H9 (cell line): ENCODE measurements at regions not wholly inside any gene's neighbourhood (a gene's known extent, or its start where the extent isn't known, plus 50 kb on each side); places are given as distances from the start of the nearest gene placed in this dataset.

Source experiments
- DNase-seq: peaks from one replicate; pipeline ENCODE4 v3.0.0-alpha.2; 2017
- H2AFZ ChIP-seq: one replicate; pipeline ENCODE4 v1.6.1; 2013; ENCODE audit warnings: mild to moderate bottlenecking, low read length, control low read depth, moderate library complexity
- H2AK5ac ChIP-seq: 2 replicates; pipeline ENCODE4 v1.6.1; 2013; ENCODE audit warnings: low read length, control low read depth, mixed read lengths; ENCODE audit not compliant: insufficient read length
- H2BK120ac ChIP-seq: one replicate; pipeline ENCODE4 v1.6.1; 2013; ENCODE audit warnings: low read depth, mild to moderate bottlenecking, low read length, control low read depth, inconsistent platforms; ENCODE audit not compliant: poor library complexity, severe bottlenecking
- H2BK12ac ChIP-seq: 2 replicates; pipeline ENCODE4 v1.6.1; 2013; ENCODE audit warnings: low read length, control low read depth, mixed read lengths, low read depth; ENCODE audit not compliant: insufficient read length
- H2BK15ac ChIP-seq: 2 replicates; pipeline ENCODE4 v1.6.1; 2013; ENCODE audit warnings: low read depth, low read length, control low read depth
- H2BK20ac ChIP-seq: one replicate; pipeline ENCODE4 v1.6.1; 2013; ENCODE audit warnings: low read depth, mild to moderate bottlenecking, low read length, control low read depth, inconsistent platforms; ENCODE audit not compliant: poor library complexity, severe bottlenecking
- H2BK5ac ChIP-seq: 2 replicates; pipeline ENCODE4 v1.6.1; 2013; ENCODE audit warnings: low read length, control low read depth, mixed read lengths; ENCODE audit not compliant: insufficient read length
- H3K14ac ChIP-seq: 2 replicates; pipeline ENCODE4 v1.6.1; 2013; ENCODE audit warnings: low read length, control low read depth; ENCODE audit not compliant: insufficient read depth
- H3K18ac ChIP-seq: 2 replicates; pipeline ENCODE4 v1.6.1; 2013; ENCODE audit warnings: low read depth, mild to moderate bottlenecking, mixed read lengths, low read length, control low read depth; ENCODE audit not compliant: insufficient read length
- H3K23ac ChIP-seq: 2 replicates; pipeline ENCODE4 v1.6.1; 2013; ENCODE audit warnings: low read length, control low read depth, mixed read lengths, low read depth; ENCODE audit not compliant: insufficient read length
- H3K23me2 ChIP-seq: 2 replicates; pipeline ENCODE4 v1.6.1; 2013; ENCODE audit warnings: low read depth, mild to moderate bottlenecking, mixed read lengths, low read length, control low read depth; ENCODE audit not compliant: insufficient read length, poor library complexity, severe bottlenecking
- H3K27ac ChIP-seq: 2 replicates; pipeline ENCODE4 v1.5.1; 2013; ENCODE audit warnings: low read length, control low read depth, mixed read lengths, low read depth; ENCODE audit not compliant: insufficient read length
- H3K27me3 ChIP-seq: 2 replicates; pipeline ENCODE4 v1.6.1; 2013; ENCODE audit warnings: low read length, control low read depth, inconsistent platforms; ENCODE audit not compliant: insufficient read depth
- H3K4ac ChIP-seq: 2 replicates; pipeline ENCODE4 v1.6.1; 2013; ENCODE audit warnings: low read depth, mild to moderate bottlenecking, control low read depth, inconsistent platforms, low read length, moderate library complexity
- H3K4me1 ChIP-seq: 2 replicates; pipeline ENCODE4 v1.6.1; 2013; ENCODE audit warnings: low read length, control low read depth, inconsistent platforms; ENCODE audit not compliant: insufficient read depth
- H3K4me2 ChIP-seq: 2 replicates; pipeline ENCODE4 v1.6.1; 2013; ENCODE audit warnings: low read length, control low read depth, mixed read lengths; ENCODE audit not compliant: insufficient read length, insufficient read depth
- H3K56ac ChIP-seq: 2 replicates; pipeline ENCODE4 v1.6.1; 2013; ENCODE audit warnings: low read depth, mild to moderate bottlenecking, mixed read lengths, low read length, control low read depth; ENCODE audit not compliant: insufficient read length
- H3K79me1 ChIP-seq: 2 replicates; pipeline ENCODE4 v1.6.1; 2013; ENCODE audit warnings: low read depth, mild to moderate bottlenecking, moderate library complexity, low read length, control low read depth, inconsistent platforms; ENCODE audit not compliant: insufficient read depth, poor library complexity, severe bottlenecking
- H3K79me2 ChIP-seq: 2 replicates; pipeline ENCODE4 v1.6.1; 2013; ENCODE audit warnings: low read length, control low read depth, inconsistent platforms; ENCODE audit not compliant: insufficient read depth
- H3K9ac ChIP-seq: 2 replicates; pipeline ENCODE4 v1.6.1; 2013; ENCODE audit warnings: low read length, control low read depth, mixed read lengths; ENCODE audit not compliant: insufficient read length; ENCODE audit errors: extremely low read depth
- H3K9me3 ChIP-seq: one replicate; pipeline ENCODE4 v1.6.1; 2013; ENCODE audit warnings: low read depth, low read length, inconsistent platforms; ENCODE audit not compliant: control insufficient read depth
- H3T11ph ChIP-seq: one replicate; pipeline ENCODE4 v1.6.1; 2013; ENCODE audit warnings: mild to moderate bottlenecking, low read length, control low read depth, inconsistent platforms
- H4K20me1 ChIP-seq: one replicate; pipeline ENCODE4 v1.6.1; 2013; ENCODE audit not compliant: control insufficient read depth, insufficient read length, insufficient read depth
- H4K5ac ChIP-seq: 2 replicates; pipeline ENCODE4 v1.6.1; 2013; ENCODE audit warnings: low read depth, mild to moderate bottlenecking, mixed read lengths, low read length, control low read depth; ENCODE audit not compliant: insufficient read length
- H4K8ac ChIP-seq: replicated peaks from 2 replicates; pipeline ENCODE4 v1.6.1; 2013; ENCODE audit warnings: low read length, control low read depth, mixed read lengths, low read depth; ENCODE audit not compliant: insufficient read length
- H4K91ac ChIP-seq: 2 replicates; pipeline ENCODE4 v1.6.1; 2013; ENCODE audit warnings: low read depth, mild to moderate bottlenecking, moderate library complexity, mixed read lengths, low read length, control low read depth; ENCODE audit not compliant: insufficient read length
- H3K27ac Mint-ChIP-seq, 3 experiments: 2 replicates in 2 of 3; 3 replicates in 1 of 3; pipeline ENCODE4 v1.8.0; 2020 to 2021; ENCODE audit warnings: mixed read lengths in 3 of 3, mild to moderate bottlenecking in 1 of 3, moderate library complexity in 1 of 3
- H3K27me3 Mint-ChIP-seq: 2 replicates; pipeline ENCODE4 v1.8.0; 2021; ENCODE audit warnings: low read depth, mild to moderate bottlenecking, moderate library complexity, mixed read lengths
- H3K36me3 Mint-ChIP-seq, 3 experiments: 2 replicates in 2 of 3; 3 replicates in 1 of 3; pipeline ENCODE4 v1.8.0; 2020 to 2021; ENCODE audit warnings: low read depth in 3 of 3, mixed read lengths in 3 of 3; ENCODE audit not compliant: insufficient read depth in 1 of 3
- H3K4me1 Mint-ChIP-seq, 2 experiments: 2 replicates each; pipeline ENCODE4 v1.8.0; 2020; ENCODE audit warnings: mixed read lengths in 2 of 2
- H3K4me3 Mint-ChIP-seq, 2 experiments: 2 replicates in 1 of 2; 3 replicates in 1 of 2; pipeline ENCODE4 v1.8.0; 2020 to 2021; ENCODE audit warnings: mild to moderate bottlenecking in 2 of 2, mixed read lengths in 2 of 2, moderate library complexity in 1 of 2
- H3K9me3 Mint-ChIP-seq, 2 experiments: 2 replicates in 1 of 2; 3 replicates in 1 of 2; pipeline ENCODE4 v1.8.0; 2020; ENCODE audit warnings: mild to moderate bottlenecking in 2 of 2, mixed read lengths in 2 of 2, moderate library complexity in 1 of 2
- WGBS: extraction: QIAGEN DNeasy Blood & Tissue Kit; methylation state at CpG from one replicate; pipeline ENCODE4 v1.1.7; 2013; ENCODE audit warnings: missing lambda C conversion rate, low lambda C conversion rate, mixed read lengths; ENCODE audit not compliant: insufficient read length; ENCODE audit errors: extremely low coverage; 5-methylcytosine and 5-hydroxymethylcytosine counted together
- TF ChIP-seq, protein P1 (sequence below): fragments of 200-600 bp; sonication (generic); conservative IDR thresholded peaks from 3 replicates; pipeline ENCODE4 v1.8.0; 2021; ENCODE audit warnings: antibody characterized with exemption, mild to moderate bottlenecking

DNA sequence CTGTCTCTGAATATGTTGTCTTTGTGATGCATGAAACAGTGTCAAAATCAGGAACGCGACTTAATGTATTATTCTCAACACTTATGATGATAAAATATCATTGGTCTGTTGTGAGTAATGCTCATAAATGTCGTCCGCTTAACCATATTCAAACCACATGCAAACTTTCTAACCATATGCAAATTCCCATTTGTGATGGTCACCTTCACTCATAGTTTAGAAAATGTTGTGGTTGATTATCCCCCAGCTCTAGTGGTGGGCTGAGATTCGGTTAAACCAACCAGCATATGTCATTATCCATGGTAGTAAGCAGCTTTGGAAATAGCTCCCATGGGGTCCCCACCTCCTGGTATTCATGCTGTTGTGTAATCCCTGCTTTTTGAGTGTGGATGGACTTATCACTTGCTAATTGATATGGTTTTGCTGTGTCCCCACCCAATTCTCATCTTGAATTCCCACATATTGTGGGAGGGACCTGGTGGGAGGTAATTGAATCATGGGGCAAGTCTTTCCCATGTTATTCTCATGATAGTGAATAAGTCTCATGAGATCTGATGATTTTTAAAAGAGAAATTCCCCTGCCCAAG is 360.0 kb upstream of the TSHZ2 start:
- H2BK5ac ChIP-seq = no peak overlapping the region
- peaks cover 4% of the 10 kb centered on the region for H3K4me1 ChIP-seq
- no peak overlapping the region for H2AFZ ChIP-seq
- Mint-ChIP-seq H3K27ac (no peak overlapping the region), H3K9me3 (peaks cover 0 to 7% of the 10 kb centered on the region in 2 experiments; a peak in 3 of 5 replicates), H3K27me3 (peaks cover 4% of the 10 kb centered on the region; the same call in 1 of the 2 replicates), H3K36me3 (no peaks in the 10 kb centered on the region), H3K4me1 (peaks cover 15% of the 10 kb centered on the region in 2 experiments), H3K4me3 (no peak overlapping the region)
- DNase-seq = no peak
- H2BK20ac ChIP-seq = no peak overlapping the region
- no peaks in the 10 kb centered on the region for H3K23me2 ChIP-seq
- H3K9ac ChIP-seq = no peak overlapping the region
- H3K27me3 ChIP-seq = no peaks in the 10 kb centered on the region
- no peak overlapping the region for H3K56ac ChIP-seq
- TF ChIP-seq, protein P1, sequence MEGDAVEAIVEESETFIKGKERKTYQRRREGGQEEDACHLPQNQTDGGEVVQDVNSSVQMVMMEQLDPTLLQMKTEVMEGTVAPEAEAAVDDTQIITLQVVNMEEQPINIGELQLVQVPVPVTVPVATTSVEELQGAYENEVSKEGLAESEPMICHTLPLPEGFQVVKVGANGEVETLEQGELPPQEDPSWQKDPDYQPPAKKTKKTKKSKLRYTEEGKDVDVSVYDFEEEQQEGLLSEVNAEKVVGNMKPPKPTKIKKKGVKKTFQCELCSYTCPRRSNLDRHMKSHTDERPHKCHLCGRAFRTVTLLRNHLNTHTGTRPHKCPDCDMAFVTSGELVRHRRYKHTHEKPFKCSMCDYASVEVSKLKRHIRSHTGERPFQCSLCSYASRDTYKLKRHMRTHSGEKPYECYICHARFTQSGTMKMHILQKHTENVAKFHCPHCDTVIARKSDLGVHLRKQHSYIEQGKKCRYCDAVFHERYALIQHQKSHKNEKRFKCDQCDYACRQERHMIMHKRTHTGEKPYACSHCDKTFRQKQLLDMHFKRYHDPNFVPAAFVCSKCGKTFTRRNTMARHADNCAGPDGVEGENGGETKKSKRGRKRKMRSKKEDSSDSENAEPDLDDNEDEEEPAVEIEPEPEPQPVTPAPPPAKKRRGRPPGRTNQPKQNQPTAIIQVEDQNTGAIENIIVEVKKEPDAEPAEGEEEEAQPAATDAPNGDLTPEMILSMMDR = no peak
- H2AK5ac ChIP-seq = no peak overlapping the region
- H3K79me1 ChIP-seq = no peaks in the 10 kb centered on the region
- no peak overlapping the region for H4K5ac ChIP-seq
- no peak overlapping the region for H2BK120ac ChIP-seq
- H3K9me3 ChIP-seq = no peaks in the 10 kb centered on the region
- no peak overlapping the region for H4K8ac ChIP-seq
- no peak overlapping the region for H2BK15ac ChIP-seq
- no peak overlapping the region for H2BK12ac ChIP-seq
- H3T11ph ChIP-seq = no peak overlapping the region
- no peak overlapping the region for H3K4ac ChIP-seq
- no peak overlapping the region for H3K4me2 ChIP-seq
- WGBS = no CpG with 5 or more reads among the region's 5 CpGs
- no peak overlapping the region for H3K14ac ChIP-seq
- no peaks in the 10 kb centered on the region for H3K79me2 ChIP-seq
- H3K18ac ChIP-seq = no peak overlapping the region
- no peaks in the 10 kb centered on the region for H4K20me1 ChIP-seq
- no peak overlapping the region for H3K23ac ChIP-seq
- no peak overlapping the region for H4K91ac ChIP-seq
- no peak overlapping the region for H3K27ac ChIP-seq
